ENCODE measurements at regions not wholly inside any gene's neighbourhood (a gene's known extent, or its start where the extent isn't known, plus 50 kb on each side); places are given as distances from the start of the nearest gene placed in this dataset.

DNA sequence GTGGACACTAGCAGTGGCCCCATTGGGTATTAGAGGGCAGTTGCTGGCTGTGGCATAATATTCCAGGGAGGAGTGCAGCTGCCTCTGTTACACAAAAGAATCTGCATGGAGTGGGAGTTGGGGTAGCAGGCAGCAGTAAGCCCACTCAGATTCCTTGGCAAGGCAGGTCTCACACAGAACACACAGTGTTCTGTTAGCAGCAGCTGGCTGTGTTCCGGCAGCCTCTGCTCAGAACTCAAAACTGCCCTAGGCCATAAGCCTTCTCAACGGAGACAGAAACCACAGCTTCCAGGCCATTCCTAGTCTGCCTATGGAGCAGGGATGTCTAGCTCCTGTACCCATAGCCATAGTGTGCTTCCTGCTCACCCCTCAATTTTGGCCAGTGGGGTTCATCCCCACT is 1085.4 kb downstream of the SLC6A15 start:
- no peak for DNase-seq (ENCODE audit: low read depth)
- no peak overlapping the region for H3K4me3 ChIP-seq (ENCODE audit: low read depth, low read length)

DNA sequence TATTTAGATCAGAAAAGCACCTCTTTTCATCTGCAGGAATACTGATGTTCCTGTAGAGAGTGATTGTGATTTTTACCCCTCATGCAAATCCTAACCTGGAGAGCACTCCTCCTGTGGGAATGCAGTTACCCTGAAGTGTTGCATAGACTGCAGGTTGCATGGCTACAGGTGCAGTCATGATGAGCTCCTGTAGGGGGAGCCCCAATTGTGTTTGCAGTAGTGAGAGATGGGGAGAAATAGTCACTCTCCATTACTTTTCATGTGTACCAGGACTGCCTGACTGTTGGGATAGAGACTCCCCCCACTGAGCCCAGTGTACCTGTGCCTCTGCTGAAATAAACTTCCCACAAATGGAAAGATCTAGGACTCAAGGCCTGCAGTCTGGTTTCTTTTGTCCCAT is 1086.5 kb downstream of the SLC6A15 start:
- TF ChIP-seq, protein P1, sequence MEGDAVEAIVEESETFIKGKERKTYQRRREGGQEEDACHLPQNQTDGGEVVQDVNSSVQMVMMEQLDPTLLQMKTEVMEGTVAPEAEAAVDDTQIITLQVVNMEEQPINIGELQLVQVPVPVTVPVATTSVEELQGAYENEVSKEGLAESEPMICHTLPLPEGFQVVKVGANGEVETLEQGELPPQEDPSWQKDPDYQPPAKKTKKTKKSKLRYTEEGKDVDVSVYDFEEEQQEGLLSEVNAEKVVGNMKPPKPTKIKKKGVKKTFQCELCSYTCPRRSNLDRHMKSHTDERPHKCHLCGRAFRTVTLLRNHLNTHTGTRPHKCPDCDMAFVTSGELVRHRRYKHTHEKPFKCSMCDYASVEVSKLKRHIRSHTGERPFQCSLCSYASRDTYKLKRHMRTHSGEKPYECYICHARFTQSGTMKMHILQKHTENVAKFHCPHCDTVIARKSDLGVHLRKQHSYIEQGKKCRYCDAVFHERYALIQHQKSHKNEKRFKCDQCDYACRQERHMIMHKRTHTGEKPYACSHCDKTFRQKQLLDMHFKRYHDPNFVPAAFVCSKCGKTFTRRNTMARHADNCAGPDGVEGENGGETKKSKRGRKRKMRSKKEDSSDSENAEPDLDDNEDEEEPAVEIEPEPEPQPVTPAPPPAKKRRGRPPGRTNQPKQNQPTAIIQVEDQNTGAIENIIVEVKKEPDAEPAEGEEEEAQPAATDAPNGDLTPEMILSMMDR (conservative IDR thresholded peaks at IDR 0.05; ENCODE audit: low read depth, low read length), result peak; percentile 73
- DNase-seq (ENCODE audit: low read depth), result no peak
- H3K4me3 ChIP-seq (ENCODE audit: low read depth, low read length), result no peak overlapping the region

More for the DNA sequence above, 1085.4 kb downstream of the SLC6A15 start:
- TF ChIP-seq, protein P1 (conservative IDR thresholded peaks at IDR 0.05; ENCODE audit: low read depth, low read length), result no peak

DNA sequence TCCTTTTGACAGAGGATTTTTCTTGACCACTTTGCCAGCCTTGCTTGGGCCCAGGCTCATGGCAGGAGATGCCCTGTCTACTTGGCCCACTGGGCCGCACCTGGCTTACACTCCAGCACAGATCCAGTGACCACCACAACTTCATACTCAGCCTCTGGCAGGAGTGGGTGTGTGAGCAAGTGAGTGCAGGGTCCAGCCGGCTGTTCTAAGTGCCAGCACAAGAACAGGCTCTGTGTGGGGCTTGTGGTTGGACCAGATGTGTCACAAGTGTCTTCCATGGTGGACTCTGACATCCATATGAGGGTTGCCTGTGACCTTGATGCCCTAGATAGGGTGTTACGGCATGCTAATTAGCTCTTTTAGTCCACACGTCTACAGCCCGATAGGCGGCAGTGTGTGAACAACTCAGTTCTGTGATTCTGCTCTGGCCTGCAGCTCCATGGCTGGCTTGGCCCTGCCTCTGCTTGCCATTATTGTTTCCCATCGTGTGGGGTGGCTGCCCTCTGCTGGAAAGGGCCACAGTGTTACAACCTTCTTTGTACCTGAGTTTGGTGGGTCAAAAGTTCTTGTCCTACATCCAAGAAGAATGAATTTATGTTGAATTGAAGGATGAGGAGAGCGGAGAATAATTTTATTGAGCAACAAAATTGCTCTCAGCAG is 1089.1 kb downstream of the SLC6A15 start:
- TF ChIP-seq, protein P1 (conservative IDR thresholded peaks at IDR 0.05; ENCODE audit: low read depth, low read length), result peak; percentile 63
- peak; percentile 6 for DNase-seq (ENCODE audit: low read depth)
- H3K4me3 ChIP-seq (ENCODE audit: low read depth, low read length), result no peak overlapping the region

DNA sequence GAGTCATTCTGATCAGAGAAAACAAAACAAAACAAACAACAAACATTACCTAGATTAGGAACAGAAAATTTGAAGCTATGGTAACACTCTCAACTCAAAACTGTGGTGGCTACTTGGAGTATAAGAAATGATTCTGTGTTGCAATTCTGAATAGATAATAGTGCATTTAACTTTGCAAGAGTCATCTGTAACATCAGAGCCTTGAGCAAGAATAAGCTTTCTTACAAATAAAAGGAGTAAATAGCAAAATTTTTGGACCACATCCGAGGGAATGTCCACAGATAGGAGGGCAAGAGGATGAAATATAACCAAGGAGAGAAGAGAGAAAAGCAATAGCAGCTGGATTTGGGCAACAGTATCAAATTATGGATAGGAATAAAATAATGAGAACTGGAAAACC is 1090.6 kb downstream of the SLC6A15 start:
- DNase-seq (ENCODE audit: low read depth), result no peak
- TF ChIP-seq, protein P1 (conservative IDR thresholded peaks at IDR 0.05; ENCODE audit: low read depth, low read length), result no peak
- no peak overlapping the region for H3K4me3 ChIP-seq (ENCODE audit: low read depth, low read length)

DNA sequence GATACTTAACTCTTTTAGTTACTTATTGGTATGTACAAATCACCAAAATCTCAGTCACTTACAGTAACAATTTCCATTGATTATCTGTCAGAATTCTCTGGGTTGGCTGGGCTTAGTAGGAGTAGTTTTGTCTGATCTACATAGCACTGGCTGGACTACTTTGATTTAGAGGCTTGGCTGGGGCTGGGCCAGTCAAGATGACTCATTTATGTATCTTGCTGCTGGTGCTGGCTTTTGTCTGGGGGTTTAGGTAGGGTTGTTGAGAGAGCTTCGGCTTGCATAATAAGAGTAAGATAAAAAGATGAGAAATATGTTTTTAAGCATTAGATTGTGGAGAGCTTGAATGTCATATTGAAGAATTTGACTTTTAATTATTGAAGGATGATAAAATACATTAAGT is 1093.7 kb downstream of the SLC6A15 start:
- DNase-seq (ENCODE audit: low read depth), result no peak
- no peak overlapping the region for H3K4me3 ChIP-seq (ENCODE audit: low read depth, low read length)
- TF ChIP-seq, protein P1 (conservative IDR thresholded peaks at IDR 0.05; ENCODE audit: low read depth, low read length), result no peak

DNA sequence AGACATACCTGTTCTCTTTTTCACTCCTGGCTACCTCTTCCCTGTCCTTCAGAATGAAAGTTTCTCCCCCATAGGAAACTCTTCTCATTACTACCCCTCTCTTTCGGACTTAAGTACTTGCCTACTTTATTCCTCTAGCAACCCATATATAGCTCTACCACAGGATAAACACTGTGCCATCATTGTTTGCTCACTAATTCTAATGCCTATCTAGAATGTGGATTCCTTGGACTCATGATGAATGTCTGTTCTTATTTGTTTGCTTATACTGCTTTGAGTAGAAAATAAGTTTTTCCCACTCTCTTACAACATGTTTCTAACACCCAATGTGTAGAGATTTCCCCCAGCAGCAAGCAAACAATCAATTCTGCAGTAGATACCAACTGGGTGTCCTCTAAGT is 1094.9 kb downstream of the SLC6A15 start:
- no peak overlapping the region for H3K4me3 ChIP-seq (ENCODE audit: low read depth, low read length)
- no peak for DNase-seq (ENCODE audit: low read depth)
- TF ChIP-seq, protein P1 (conservative IDR thresholded peaks at IDR 0.05; ENCODE audit: low read depth, low read length), result no peak

DNA sequence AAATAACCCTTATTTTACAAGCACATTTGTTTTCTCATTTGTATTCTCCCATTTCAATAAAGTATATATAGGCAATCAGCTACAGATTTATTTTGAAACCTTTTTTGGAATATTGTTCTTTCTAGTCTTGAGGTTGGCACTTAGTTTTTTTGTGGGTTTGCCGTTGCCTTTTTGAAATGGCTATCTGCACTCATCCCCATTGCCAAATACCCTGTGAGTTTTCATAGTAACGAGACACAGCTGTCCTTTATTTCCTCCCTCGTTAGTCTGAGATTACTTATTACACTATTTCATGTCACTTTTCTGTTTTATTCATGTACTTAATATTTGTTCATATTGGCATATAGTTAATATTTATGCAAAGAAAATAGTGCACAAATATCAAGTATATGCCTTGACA is 1104.0 kb downstream of the SLC6A15 start:
- TF ChIP-seq, protein P1 (conservative IDR thresholded peaks at IDR 0.05; ENCODE audit: low read depth, low read length), result no peak
- no peak for DNase-seq (ENCODE audit: low read depth)
- H3K4me3 ChIP-seq (ENCODE audit: low read depth, low read length), result no peak overlapping the region

All from epithelial cell of proximal tubule (primary cell).